Activated CD4-positive, alpha-beta memory T cell treated with anti-CD3 and anti-CD28 coated beads, Interleukin-2, amount 10 ng/mL, durations not matched to agents 7 days and 5 days (primary cell): ENCODE measurements at regions not wholly inside any gene's neighbourhood (a gene's known extent, or its start where the extent isn't known, plus 50 kb on each side); places are given as distances from the start of the nearest gene placed in this dataset.
"Not testable (repeated sequence)": the region's sequence is repeated elsewhere in the genome, so short reads cannot be mapped to it uniquely, and the experiment has no call there.

Experiments
- CTCF ChIA-PET: fragments of 350-600 bp; sonication (Branson Sonifier 250); formaldehyde crosslinking; loops from one replicate; lab custom pipeline; 2021; ENCODE audit warnings: antibody characterized with exemption, inconsistent platforms; lab: Charles Lee
- POLR2A ChIA-PET: fragments of 350-600 bp; sonication (Branson Sonifier 250); formaldehyde crosslinking; loops from one replicate; lab custom pipeline; 2021; ENCODE audit warnings: antibody characterized with exemption; lab: Charles Lee
- DNase-seq: peaks from one replicate; pipeline ENCODE4 v3.0.0-alpha.2; 2020
- H3K27ac Mint-ChIP-seq: one replicate; pipeline ENCODE4 v1.8.0; 2021; ENCODE audit warnings: mild to moderate bottlenecking, mixed read lengths
- H3K27me3 Mint-ChIP-seq: one replicate; pipeline ENCODE4 v1.8.0; 2021; ENCODE audit warnings: mixed read lengths
- H3K36me3 Mint-ChIP-seq: one replicate; pipeline ENCODE4 v1.8.0; 2021; ENCODE audit warnings: low read depth, mixed read lengths
- H3K4me1 Mint-ChIP-seq: one replicate; pipeline ENCODE4 v1.8.0; 2021; ENCODE audit warnings: mixed read lengths
- H3K4me3 Mint-ChIP-seq: one replicate; pipeline ENCODE4 v1.8.0; 2021; ENCODE audit warnings: mild to moderate bottlenecking, mixed read lengths
- H3K9me3 Mint-ChIP-seq: one replicate; pipeline ENCODE4 v1.8.0; 2021; ENCODE audit warnings: mixed read lengths

DNA sequence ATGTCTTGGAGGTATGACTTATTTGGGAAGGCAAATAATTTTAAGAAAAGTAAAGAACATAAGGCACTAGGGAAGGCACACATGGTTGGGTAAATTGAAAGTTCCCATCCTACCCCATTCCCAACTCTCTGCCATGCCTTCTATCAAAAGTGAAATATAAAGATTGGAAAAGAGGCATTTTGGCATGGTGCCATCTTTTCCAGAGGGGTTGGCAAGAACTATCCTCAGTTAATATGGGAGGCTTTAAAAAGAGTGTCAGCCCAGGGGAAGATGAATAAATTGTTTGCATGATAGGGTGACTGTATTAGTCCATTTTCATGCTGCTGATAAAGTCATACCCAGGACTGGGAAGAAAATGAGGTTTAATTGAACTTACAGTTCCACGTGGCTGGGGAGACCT is 150.8 kb upstream of the BOD1L1 start:
- H3K27me3 Mint-ChIP-seq: no peaks in the 10 kb centered on the region
- POLR2A ChIA-PET: no interaction called here

DNA sequence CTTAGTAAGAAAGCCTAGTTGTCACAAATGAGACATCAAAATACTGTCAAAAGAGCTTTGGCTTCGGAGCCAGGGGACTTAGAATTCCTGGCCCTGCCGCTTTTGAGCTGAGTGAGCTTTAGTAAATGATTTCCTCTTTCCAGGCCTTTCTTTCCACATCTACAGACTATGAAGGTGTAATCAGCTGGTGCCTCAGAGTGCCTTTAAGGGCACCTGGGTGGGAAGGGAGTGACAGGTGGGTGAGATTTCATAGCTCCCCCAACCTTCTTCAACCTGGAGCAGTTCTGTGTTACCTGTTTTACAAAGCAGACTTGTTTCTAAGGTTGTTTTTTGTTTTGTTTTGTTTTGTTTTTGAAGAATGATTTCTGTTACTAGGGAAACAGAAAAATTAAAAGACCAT is 154.7 kb upstream of the BOD1L1 start:
- ChIA-PET CTCF (no interaction called here), POLR2A (no interaction called here)
- H3K36me3 Mint-ChIP-seq: no peaks in the 10 kb centered on the region
- no peaks in the 10 kb centered on the region for H3K9me3 Mint-ChIP-seq
- no peak overlapping the region for H3K27ac Mint-ChIP-seq
- no peak for DNase-seq
- no peak overlapping the region for H3K4me3 Mint-ChIP-seq
- no peaks in the 10 kb centered on the region for H3K27me3 Mint-ChIP-seq
- no peaks in the 10 kb centered on the region for H3K4me1 Mint-ChIP-seq

More for the DNA sequence above, 150.8 kb upstream of the BOD1L1 start:
- no peak for DNase-seq
- no peaks in the 10 kb centered on the region for H3K36me3 Mint-ChIP-seq
- H3K9me3 Mint-ChIP-seq: no peaks in the 10 kb centered on the region
- H3K27ac Mint-ChIP-seq: no peak overlapping the region
- no peak overlapping the region for H3K4me3 Mint-ChIP-seq
- no peaks in the 10 kb centered on the region for H3K4me1 Mint-ChIP-seq
- CTCF ChIA-PET: no interaction called here

DNA sequence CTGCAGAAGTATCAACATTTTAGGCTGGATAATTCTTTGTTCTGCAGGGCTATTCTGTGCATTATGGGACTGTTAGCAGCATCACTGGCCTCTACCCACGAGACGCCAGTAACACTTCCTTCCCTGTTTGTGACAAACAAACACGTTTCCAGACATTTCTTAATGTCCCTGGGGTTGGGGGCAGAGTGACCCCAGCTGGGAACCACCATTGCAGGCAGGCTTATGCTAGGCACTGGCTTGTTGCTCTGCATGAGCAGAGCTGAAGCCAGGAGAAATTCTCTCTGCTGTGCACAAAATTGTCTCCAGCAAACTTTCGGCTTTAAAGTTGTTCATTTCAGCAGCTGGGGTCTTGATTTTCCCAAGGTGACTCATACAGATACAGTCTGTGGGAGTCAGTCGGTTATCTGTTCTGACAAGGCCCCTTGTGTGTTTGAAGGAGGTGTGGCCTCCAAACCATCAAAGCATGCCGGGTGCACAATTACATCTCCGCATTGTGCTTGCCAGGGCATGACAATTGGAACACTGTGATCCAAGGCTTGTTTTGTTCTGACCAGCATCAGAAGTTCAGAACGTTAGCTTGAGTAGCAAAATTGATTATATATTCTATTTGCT is 156.4 kb upstream of the BOD1L1 start:
- H3K4me3 Mint-ChIP-seq: no peak overlapping the region
- no peaks in the 10 kb centered on the region for H3K4me1 Mint-ChIP-seq
- H3K9me3 Mint-ChIP-seq: no peaks in the 10 kb centered on the region
- ChIA-PET CTCF (no interaction called here), POLR2A (no interaction called here)
- H3K27me3 Mint-ChIP-seq: no peaks in the 10 kb centered on the region
- DNase-seq: no peak
- no peak overlapping the region for H3K27ac Mint-ChIP-seq
- no peaks in the 10 kb centered on the region for H3K36me3 Mint-ChIP-seq

DNA sequence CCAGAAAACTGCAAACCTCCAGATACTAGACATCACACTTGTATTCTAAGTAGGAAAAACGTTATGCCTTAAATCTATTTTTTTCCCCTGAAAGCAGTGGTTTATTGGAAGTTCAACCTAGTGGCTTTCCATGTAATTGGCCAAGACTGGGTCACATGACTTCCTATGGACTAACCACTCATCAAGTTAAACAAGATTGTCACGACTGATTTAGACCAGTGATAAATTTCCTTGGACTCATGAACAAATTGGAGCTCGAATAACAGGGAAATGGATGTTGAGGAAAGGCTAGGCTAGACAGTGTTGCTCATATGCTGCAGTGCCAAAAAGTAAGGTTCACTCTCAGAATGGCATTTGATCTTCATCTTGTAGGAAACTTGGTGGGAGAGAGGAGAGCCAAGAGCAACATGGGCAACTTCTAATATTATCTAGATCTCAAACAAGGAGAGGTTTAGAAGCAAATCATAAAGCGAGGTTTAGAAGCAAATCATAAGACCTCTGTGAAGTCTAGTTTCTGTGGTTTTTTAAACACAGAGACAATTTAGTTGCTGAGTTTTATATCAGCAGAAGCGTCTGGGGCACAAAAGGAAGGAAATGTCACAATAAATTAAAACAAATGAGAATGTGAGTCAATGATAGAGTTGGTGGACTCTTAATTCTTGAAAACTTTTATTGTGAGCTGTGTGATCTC is 165.6 kb upstream of the BOD1L1 start:
- peaks cover 4% of the 10 kb centered on the region for H3K27me3 Mint-ChIP-seq
- H3K9me3 Mint-ChIP-seq: peaks cover under 1% of the 10 kb centered on the region
- no peaks in the 10 kb centered on the region for H3K4me1 Mint-ChIP-seq
- H3K4me3 Mint-ChIP-seq: no peak overlapping the region
- no peak overlapping the region for H3K27ac Mint-ChIP-seq
- no peaks in the 10 kb centered on the region for H3K36me3 Mint-ChIP-seq
- CTCF ChIA-PET: no interaction called here
- POLR2A ChIA-PET: no interaction called here
- no peak for DNase-seq

DNA sequence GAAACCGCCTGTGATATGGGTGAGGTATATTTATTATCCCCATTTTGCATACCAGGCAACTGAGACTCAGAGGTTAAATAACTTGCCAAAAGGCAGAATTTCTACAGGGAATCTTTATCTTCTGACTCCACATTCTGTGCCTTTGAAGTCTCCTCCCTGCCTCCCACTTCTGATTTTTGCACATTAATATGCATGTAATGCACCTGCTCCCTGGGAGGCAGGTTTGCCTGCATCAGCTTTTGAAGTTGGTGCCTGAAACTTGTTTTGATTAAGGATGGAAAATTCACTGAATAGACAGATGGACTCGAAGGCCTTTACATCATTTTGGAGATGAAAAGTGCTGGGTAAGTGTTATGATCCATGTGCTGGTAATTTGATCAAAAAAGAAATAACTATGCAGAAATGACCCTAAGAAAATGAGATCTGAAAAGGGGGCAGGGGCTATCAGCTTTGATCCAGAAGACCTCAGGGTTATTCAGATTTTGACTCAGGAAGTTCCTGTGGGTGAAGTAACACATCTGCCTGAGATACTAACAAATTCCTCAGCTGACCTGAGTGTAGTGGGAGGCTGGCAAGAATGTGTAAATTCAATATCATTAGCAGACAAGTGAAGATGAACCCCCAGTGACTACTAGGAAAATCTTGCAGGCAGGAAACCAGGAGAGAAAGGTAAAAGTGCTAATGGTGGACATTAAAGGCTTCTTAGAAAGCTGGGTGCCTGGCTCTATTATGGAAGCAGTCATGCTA is 167.5 kb upstream of the BOD1L1 start:
- H3K4me1 Mint-ChIP-seq: no peaks in the 10 kb centered on the region
- ChIA-PET CTCF (no interaction called here), POLR2A (no interaction called here)
- H3K27me3 Mint-ChIP-seq: peaks cover 4% of the 10 kb centered on the region
- H3K27ac Mint-ChIP-seq: no peak overlapping the region
- no peak for DNase-seq
- no peaks in the 10 kb centered on the region for H3K36me3 Mint-ChIP-seq
- H3K4me3 Mint-ChIP-seq: no peak overlapping the region
- peaks cover 5% of the 10 kb centered on the region for H3K9me3 Mint-ChIP-seq

DNA sequence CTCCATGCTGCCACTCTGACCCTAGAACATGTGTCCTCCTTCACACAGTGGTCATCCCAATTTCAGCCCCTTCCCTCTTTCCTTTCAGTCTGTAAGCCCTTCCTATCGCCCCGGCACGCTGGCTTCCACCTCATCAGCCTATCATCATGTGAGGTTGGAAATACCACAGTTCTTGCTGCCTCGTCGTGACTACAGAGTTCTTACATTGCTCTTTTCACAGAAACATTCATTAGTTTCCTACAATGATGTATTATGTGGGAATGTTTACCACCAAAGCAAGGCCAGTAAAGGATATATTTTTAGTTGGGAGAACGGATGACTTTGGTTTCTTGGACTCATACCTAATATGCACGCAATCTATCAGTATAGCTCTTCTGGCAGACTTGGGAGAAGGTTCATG is 169.5 kb upstream of the BOD1L1 start:
- Mint-ChIP-seq H3K9me3 (peaks cover 5% of the 10 kb centered on the region), H3K27ac (no peak overlapping the region), H3K4me1 (no peaks in the 10 kb centered on the region), H3K36me3 (no peaks in the 10 kb centered on the region), H3K27me3 (peaks cover 2% of the 10 kb centered on the region), H3K4me3 (no peak overlapping the region)
- ChIA-PET CTCF (no interaction called here), POLR2A (no interaction called here)
- no peak for DNase-seq

DNA sequence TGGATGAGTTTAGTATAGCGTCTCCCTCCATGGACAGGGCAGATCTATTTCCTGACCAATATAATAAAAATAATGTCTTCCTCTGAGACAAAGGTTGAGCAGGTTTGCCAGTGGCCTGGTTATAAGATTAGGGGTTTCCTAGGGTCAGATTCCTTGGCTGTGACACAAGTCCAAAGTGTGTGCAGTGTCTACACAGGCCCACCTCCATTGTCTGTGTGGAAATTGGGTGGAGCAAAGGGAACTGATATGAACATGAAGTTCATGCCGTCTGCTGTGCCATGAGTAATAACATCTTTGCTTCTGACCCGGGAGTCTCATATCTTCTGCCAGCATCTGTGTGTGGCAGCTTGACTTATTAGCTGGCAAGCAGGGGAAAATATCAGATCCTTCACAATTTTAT is 187.7 kb upstream of the BOD1L1 start:
- no peak overlapping the region for H3K27ac Mint-ChIP-seq
- no peaks in the 10 kb centered on the region for H3K4me1 Mint-ChIP-seq
- CTCF ChIA-PET: no interaction called here
- H3K36me3 Mint-ChIP-seq: no peaks in the 10 kb centered on the region
- peaks cover 8% of the 10 kb centered on the region for H3K9me3 Mint-ChIP-seq
- POLR2A ChIA-PET: no interaction called here
- H3K27me3 Mint-ChIP-seq: no peaks in the 10 kb centered on the region
- H3K4me3 Mint-ChIP-seq: no peak overlapping the region
- no peak for DNase-seq

DNA sequence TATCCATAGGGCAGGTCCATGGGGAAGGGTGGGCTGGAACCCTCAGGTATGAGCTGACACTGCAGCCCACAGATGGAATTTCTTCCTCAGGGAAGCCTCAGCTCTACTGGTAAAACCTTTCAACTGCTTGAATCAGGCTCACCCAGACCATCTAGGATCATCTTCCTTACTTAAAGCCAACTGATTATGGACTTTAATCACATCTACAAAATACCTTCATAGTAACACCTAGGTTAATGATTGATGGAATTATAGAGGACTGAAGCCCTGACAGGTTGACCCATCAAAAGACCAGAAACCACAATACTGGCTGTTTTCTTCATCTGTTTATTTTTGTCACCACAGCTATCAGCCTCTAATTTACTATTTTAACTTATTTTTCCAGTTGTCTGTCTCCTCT is 188.9 kb upstream of the BOD1L1 start:
- no peak overlapping the region for H3K27ac Mint-ChIP-seq
- POLR2A ChIA-PET: no interaction called here
- H3K27me3 Mint-ChIP-seq: no peaks in the 10 kb centered on the region
- H3K4me3 Mint-ChIP-seq: no peak overlapping the region
- no peaks in the 10 kb centered on the region for H3K36me3 Mint-ChIP-seq
- DNase-seq: no peak
- CTCF ChIA-PET: interaction anchor here (0.7 kb wide), 1 partner anchor 161 kb away, joined by 3 read pairs; no protein-coding TSS in a partner anchor
- H3K9me3 Mint-ChIP-seq: peaks cover 9% of the 10 kb centered on the region
- H3K4me1 Mint-ChIP-seq: no peaks in the 10 kb centered on the region

DNA sequence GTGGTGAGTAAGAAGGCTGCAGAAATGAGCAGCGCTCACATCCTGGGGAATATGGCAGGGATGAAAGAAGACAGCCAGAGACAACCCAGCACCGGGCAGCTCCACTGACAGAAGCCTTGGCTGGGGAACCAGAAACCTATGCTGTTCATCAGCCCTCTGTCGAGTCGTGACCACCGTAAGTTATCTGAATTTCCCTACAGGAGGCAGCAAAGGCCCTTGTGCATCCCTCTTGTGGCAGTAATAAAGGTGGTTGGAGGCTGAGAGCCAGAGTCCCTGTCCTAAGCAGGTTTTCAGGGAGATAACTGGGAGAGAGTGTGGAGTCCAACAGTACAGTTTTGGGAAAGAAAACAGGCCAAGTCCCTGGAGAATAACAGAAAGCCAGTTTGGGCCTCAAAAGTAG is 194.0 kb upstream of the BOD1L1 start:
- no peaks in the 10 kb centered on the region for H3K36me3 Mint-ChIP-seq
- H3K27me3 Mint-ChIP-seq: no peaks in the 10 kb centered on the region
- peaks cover 22% of the 10 kb centered on the region for H3K9me3 Mint-ChIP-seq
- H3K4me1 Mint-ChIP-seq: no peaks in the 10 kb centered on the region
- CTCF ChIA-PET: no interaction called here
- no peak overlapping the region for H3K27ac Mint-ChIP-seq
- POLR2A ChIA-PET: no interaction called here
- DNase-seq: no peak
- H3K4me3 Mint-ChIP-seq: no peak overlapping the region

DNA sequence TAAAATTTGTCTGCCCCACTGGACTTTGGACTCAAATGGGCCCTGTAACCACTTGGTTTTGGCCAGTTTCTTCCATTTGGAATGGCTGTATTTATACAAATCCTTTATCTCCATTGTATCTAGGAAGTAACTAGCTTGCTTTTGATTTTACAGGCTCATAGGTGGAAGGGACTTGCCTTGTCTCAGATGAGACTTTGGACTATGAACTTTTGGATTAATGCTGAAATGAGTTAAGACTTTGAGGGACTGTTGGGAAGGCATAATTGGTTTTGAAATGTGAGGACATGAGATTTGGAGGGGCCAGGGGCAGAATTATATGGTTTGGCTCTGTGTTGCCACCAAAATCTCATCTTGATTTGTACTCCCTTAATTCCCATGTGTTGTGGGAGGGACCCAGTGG is 198.3 kb upstream of the BOD1L1 start:
- POLR2A ChIA-PET, DNase-seq, H3K27ac Mint-ChIP-seq, H3K36me3 Mint-ChIP-seq, H3K4me1 Mint-ChIP-seq, H3K27me3 Mint-ChIP-seq, H3K4me3 Mint-ChIP-seq, CTCF ChIA-PET: not testable (repeated sequence)
- peaks cover 13% of the 10 kb centered on the region for H3K9me3 Mint-ChIP-seq

DNA sequence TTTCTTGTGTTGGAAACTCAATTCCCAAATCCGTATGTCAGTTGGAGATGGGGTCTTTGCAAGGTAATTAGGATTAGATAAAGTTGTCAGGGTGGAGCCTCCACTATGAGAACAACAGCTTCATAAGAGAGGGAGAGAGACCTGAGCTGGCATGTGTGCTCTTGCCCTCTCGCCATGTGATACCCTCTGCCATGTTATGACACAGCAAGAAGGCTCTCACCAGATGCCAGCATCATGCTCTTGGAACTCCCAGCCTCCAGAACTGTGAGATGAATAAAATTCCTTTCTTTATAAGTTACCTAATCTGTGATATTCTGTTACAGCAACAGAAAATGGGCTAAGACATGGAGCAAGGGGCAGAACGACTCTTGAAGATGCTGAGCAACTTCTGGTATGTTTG is 201.9 kb upstream of the BOD1L1 start:
- Mint-ChIP-seq H3K4me3 (no peak overlapping the region), H3K9me3 (peaks cover 10% of the 10 kb centered on the region), H3K36me3 (no peaks in the 10 kb centered on the region), H3K27me3 (no peaks in the 10 kb centered on the region), H3K27ac (no peak overlapping the region), H3K4me1 (no peaks in the 10 kb centered on the region)
- ChIA-PET POLR2A (no interaction called here), CTCF (no interaction called here)
- no peak for DNase-seq

DNA sequence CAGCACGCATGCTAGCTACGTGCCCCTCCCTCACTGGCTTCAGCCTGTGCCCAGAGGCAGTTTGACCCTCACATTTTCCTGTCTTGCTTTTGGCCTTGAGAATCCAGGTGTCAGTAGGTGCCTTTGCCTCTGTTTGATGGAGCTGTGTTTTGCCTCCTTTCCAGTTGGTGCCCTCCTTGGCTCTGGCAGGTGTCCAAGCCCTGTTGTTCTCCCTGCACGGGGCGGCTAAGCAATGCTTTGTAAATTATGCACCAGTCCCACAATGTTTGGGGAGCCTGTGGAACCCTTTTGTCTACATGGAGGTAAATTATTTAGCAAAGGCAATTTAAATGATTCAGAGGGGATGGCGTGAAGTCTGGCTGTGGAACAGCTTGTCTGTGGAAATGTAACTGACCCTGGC is 202.9 kb upstream of the BOD1L1 start:
- Mint-ChIP-seq H3K9me3 (peaks cover 7% of the 10 kb centered on the region), H3K4me1 (no peaks in the 10 kb centered on the region), H3K27ac (no peak overlapping the region), H3K27me3 (no peaks in the 10 kb centered on the region), H3K4me3 (no peak overlapping the region), H3K36me3 (no peaks in the 10 kb centered on the region)
- POLR2A ChIA-PET: no interaction called here
- DNase-seq: no peak
- CTCF ChIA-PET: no interaction called here

DNA sequence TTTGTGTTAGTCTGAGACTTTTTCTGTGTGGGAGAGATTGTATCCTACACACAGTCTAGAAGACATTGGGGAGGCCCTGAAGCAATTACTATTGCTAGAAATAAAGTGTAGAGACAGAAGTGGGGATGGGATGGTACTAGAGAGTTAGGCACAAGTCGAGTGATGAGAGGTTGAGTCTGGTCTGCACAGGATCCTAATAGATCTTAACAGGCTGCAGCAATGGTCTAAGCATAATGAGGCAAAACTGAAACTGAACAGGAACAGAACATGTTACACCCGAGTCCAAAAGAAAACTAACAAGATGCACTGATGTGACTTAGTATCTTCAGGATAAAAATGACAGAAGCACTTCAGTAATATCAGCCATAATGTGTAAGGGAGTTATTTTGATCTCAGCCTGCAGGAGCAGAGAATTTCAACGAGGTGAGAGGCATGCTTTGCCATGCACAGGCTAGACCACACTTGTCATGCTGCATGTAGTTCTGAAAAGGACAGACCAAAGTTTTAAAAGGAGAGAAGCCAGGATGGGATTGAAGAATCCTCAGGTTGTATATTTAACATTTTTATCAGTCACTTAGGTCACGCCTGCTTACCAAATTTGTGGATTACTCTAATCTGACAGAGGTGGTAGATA is 205.8 kb upstream of the BOD1L1 start:
- H3K27ac Mint-ChIP-seq: no peak overlapping the region
- H3K36me3 Mint-ChIP-seq: no peaks in the 10 kb centered on the region
- DNase-seq: no peak
- no peaks in the 10 kb centered on the region for H3K27me3 Mint-ChIP-seq
- ChIA-PET POLR2A (no interaction called here), CTCF (no interaction called here)
- H3K9me3 Mint-ChIP-seq: peaks cover 3% of the 10 kb centered on the region
- no peaks in the 10 kb centered on the region for H3K4me1 Mint-ChIP-seq
- H3K4me3 Mint-ChIP-seq: no peak overlapping the region
